ENCODE measurements at regions not wholly inside any gene's neighbourhood (a gene's known extent, or its start where the extent isn't known, plus 50 kb on each side); places are given as distances from the start of the nearest gene placed in this dataset.

DNA sequence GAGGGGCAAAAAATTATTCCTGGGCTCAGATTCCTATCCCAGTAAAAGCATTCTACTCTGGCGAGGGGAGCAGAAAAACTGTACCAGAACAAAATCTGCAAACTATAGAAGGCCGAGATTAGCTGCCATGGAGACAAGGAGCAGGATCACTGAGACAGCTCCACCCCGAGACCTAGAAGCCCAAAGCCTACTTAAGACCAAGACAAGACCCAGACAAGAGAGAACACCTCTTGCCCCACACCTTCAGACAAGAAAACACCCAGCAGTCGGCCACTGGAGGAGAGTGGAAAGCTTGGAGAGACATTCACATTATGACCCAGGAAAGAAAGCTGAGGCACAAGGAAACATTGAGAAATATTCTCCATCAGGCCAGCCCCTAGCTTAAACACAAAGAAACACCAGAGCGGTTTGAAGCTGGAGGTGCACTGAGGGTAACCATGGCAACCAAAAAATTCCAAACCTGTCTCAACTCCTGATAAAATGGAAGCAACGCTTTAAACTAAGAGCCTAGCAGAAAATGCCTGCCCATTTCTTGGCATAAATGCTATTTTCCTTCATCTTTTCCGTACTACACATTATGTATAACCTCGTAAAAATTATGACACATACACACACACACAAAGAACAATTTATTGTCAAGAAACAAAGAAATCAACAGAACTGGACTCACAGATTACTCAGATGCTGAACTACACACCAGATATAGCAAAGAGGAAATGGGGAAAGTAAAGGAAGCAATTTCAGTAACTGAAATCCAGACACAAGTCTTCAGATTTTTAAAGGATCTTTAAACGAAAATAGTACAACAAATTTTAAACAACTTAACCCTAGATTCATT, 53.8 kb upstream of the FTMT start:
- Histone ChIP-seq H3K9ac (ENCODE audit: low read length) (no peak overlapping the region), H3K36me3 (ENCODE audit: control insufficient read depth, insufficient read depth, low read length, severe bottlenecking) (no peaks in the 10 kb centered on the region), H3K4me3 (ENCODE audit: low read length) (no peak overlapping the region), H3K9me3 (ENCODE audit: control insufficient read depth, low read length) (no peaks in the 10 kb centered on the region), H3K27me3 (replicated peaks; ENCODE audit: control insufficient read depth, insufficient read depth, low read length) (no peaks in the 10 kb centered on the region), H3K4me1 (ENCODE audit: control insufficient read depth, insufficient read depth, low read length) (no peaks in the 10 kb centered on the region)
- DNase-seq (ENCODE audit: low read depth), result no peak
